ENCODE measurements at regions not wholly inside any gene's neighbourhood (a gene's known extent, or its start where the extent isn't known, plus 50 kb on each side); places are given as distances from the start of the nearest gene placed in this dataset.

- TF ChIP-seq FOXJ3 (CRISPR knock-in tag; IDR thresholded peaks at IDR 0.05; ENCODE audit: borderline replicate concordance) (no peak), ZNF425 (CRISPR knock-in tag; conservative IDR thresholded peaks at IDR 0.05) (no peak)
- Mint-ChIP-seq H3K27ac (no peak overlapping the region), H3K27me3 (ENCODE audit: low read depth) (no peaks in the 10 kb centered on the region), H3K36me3 (peaks cover 14% of the 10 kb centered on the region), H3K4me3 (no peak overlapping the region), H3K4me1 (peaks cover 17% of the 10 kb centered on the region), H3K9me3 (peaks cover 14% of the 10 kb centered on the region)
- POLR2A ChIA-PET: no interaction called here
- CTCF ChIA-PET: no interaction called here
- DNase-seq (ENCODE audit: low spot score) (no peak), ATAC-seq (no peak)
Observed at GRCh38 chr2:35731674-35732073, 623.9 kb upstream of the CRIM1 start.

DNA sequence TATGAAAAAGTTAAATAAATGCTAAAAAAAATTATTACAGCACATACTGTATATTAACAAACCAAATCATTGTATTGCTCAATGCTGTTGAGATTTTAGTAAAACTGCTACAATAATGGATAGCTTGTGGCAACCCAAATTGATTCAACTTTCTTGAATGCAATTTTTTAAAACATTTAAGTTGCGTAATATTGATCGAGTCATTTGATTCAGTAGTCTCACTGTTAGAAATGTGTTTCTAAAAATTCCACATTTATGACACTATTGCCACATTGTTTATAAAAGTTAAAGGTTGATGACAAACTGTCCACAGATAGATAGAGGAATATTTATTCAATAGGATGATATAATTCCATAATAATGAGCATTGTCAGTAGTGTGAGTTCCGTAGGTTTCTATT is 640.7 kb upstream of the CRIM1 start:
- H3K9me3 Mint-ChIP-seq: no peaks in the 10 kb centered on the region
- H3K27ac Mint-ChIP-seq: no peak overlapping the region
- ATAC-seq: no peak
- H3K4me1 Mint-ChIP-seq: no peaks in the 10 kb centered on the region
- H3K4me3 Mint-ChIP-seq: no peak overlapping the region
- TF ChIP-seq ZNF219 (CRISPR knock-in tag; IDR thresholded peaks at IDR 0.05; ENCODE audit: borderline replicate concordance): no peak
- no peak for TF ChIP-seq JAZF1 (CRISPR knock-in tag; IDR thresholded peaks at IDR 0.05)
- no peak for TF ChIP-seq PRRX2 (CRISPR knock-in tag; IDR thresholded peaks at IDR 0.05)
- no peaks in the 10 kb centered on the region for H3K36me3 Mint-ChIP-seq
- no peaks in the 10 kb centered on the region for H3K27me3 Mint-ChIP-seq (ENCODE audit: low read depth)
- no peak for DNase-seq (ENCODE audit: low spot score)
- CTCF ChIA-PET: no interaction called here
- POLR2A ChIA-PET: no interaction called here

DNA sequence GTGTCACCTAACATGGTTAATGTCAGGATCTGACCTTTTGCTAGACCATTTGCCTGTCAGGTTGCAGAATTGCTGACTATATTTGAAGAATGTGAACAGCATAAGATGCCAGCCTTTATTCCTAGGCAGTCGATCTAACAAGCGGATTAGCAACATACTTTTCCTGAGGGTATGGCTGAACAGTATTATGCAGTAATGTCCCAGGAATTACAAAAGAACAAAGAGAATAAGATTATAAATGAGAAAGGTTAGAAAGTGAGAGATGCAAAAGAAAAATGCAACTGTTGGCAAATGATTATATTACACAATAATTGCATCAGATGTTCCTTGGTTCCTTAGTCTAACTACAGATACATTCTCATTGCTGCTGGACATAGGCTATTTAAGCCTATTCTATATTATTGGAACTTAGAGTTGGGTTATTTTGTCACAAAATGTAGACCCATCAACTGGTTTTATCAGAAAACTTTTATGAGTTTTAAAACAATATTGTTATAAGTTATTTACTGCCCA is 647.1 kb upstream of the CRIM1 start:
- no peak overlapping the region for H3K4me3 Mint-ChIP-seq
- DNase-seq (ENCODE audit: low spot score): no peak
- H3K27me3 Mint-ChIP-seq (ENCODE audit: low read depth): no peaks in the 10 kb centered on the region
- TF ChIP-seq ATF6 (CRISPR knock-in tag; IDR thresholded peaks at IDR 0.05) (no peak), ATF3 (CRISPR knock-in tag; conservative IDR thresholded peaks at IDR 0.05) (no peak), NR1H2 (CRISPR knock-in tag; IDR thresholded peaks at IDR 0.05) (no peak), TEAD4 (CRISPR knock-in tag; IDR thresholded peaks at IDR 0.05) (no peak), CREM (CRISPR knock-in tag; IDR thresholded peaks at IDR 0.05) (no peak), ZNF416 (CRISPR knock-in tag; IDR thresholded peaks at IDR 0.05) (no peak), GTF2I (CRISPR knock-in tag; conservative IDR thresholded peaks at IDR 0.05) (no peak), TEAD1 (CRISPR knock-in tag; IDR thresholded peaks at IDR 0.05) (no peak), MXD4 (CRISPR knock-in tag; IDR thresholded peaks at IDR 0.05; ENCODE audit: borderline replicate concordance) (no peak), ZSCAN18 (CRISPR knock-in tag; IDR thresholded peaks at IDR 0.05) (no peak), USF1 (CRISPR knock-in tag; IDR thresholded peaks at IDR 0.05) (no peak), SMAD4 (CRISPR knock-in tag; IDR thresholded peaks at IDR 0.05) (no peak), FOXJ3 (CRISPR knock-in tag; IDR thresholded peaks at IDR 0.05; ENCODE audit: borderline replicate concordance) (no peak), TCF7 (CRISPR knock-in tag; IDR thresholded peaks at IDR 0.05; ENCODE audit: low read depth) (no peak), SP1 (CRISPR knock-in tag; conservative IDR thresholded peaks at IDR 0.05) (no peak)
- TF ChIP-seq, protein P1, sequence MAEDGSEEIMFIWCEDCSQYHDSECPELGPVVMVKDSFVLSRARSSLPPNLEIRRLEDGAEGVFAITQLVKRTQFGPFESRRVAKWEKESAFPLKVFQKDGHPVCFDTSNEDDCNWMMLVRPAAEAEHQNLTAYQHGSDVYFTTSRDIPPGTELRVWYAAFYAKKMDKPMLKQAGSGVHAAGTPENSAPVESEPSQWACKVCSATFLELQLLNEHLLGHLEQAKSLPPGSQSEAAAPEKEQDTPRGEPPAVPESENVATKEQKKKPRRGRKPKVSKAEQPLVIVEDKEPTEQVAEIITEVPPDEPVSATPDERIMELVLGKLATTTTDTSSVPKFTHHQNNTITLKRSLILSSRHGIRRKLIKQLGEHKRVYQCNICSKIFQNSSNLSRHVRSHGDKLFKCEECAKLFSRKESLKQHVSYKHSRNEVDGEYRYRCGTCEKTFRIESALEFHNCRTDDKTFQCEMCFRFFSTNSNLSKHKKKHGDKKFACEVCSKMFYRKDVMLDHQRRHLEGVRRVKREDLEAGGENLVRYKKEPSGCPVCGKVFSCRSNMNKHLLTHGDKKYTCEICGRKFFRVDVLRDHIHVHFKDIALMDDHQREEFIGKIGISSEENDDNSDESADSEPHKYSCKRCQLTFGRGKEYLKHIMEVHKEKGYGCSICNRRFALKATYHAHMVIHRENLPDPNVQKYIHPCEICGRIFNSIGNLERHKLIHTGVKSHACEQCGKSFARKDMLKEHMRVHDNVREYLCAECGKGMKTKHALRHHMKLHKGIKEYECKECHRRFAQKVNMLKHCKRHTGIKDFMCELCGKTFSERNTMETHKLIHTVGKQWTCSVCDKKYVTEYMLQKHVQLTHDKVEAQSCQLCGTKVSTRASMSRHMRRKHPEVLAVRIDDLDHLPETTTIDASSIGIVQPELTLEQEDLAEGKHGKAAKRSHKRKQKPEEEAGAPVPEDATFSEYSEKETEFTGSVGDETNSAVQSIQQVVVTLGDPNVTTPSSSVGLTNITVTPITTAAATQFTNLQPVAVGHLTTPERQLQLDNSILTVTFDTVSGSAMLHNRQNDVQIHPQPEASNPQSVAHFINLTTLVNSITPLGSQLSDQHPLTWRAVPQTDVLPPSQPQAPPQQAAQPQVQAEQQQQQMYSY (CRISPR knock-in tag; IDR thresholded peaks at IDR 0.05): no peak
- TF ChIP-seq, protein P2, sequence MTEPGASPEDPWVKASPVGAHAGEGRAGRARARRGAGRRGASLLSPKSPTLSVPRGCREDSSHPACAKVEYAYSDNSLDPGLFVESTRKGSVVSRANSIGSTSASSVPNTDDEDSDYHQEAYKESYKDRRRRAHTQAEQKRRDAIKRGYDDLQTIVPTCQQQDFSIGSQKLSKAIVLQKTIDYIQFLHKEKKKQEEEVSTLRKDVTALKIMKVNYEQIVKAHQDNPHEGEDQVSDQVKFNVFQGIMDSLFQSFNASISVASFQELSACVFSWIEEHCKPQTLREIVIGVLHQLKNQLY (CRISPR knock-in tag; IDR thresholded peaks at IDR 0.05): no peak
- TF ChIP-seq, protein P3, sequence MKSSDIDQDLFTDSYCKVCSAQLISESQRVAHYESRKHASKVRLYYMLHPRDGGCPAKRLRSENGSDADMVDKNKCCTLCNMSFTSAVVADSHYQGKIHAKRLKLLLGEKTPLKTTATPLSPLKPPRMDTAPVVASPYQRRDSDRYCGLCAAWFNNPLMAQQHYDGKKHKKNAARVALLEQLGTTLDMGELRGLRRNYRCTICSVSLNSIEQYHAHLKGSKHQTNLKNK (CRISPR knock-in tag; IDR thresholded peaks at IDR 0.05): no peak

More for the DNA sequence above, 647.1 kb upstream of the CRIM1 start:
- no peak overlapping the region for H3K27ac Mint-ChIP-seq
- H3K4me1 Mint-ChIP-seq: no peaks in the 10 kb centered on the region
- no peak for ATAC-seq
- POLR2A ChIA-PET: no interaction called here
- CTCF ChIA-PET: no interaction called here
- no peaks in the 10 kb centered on the region for H3K36me3 Mint-ChIP-seq
- H3K9me3 Mint-ChIP-seq: peaks cover 3% of the 10 kb centered on the region; the same call in 1 of the 2 replicates

All from WTC11 (cell line).